ENCODE measurements at regions not wholly inside any gene's neighbourhood (a gene's known extent, or its start where the extent isn't known, plus 50 kb on each side); places are given as distances from the start of the nearest gene placed in this dataset.

- DNase-seq, result no peak
- 91% methylated on average over 2 of the region's 2 CpGs for WGBS
- ATAC-seq, result no peak
- H3K4me1 ChIP-seq (ENCODE audit: control insufficient read depth, insufficient read depth, low read length), result no peaks in the 10 kb centered on the region
- intact Hi-C loops (cut with DNase I), result no loop called here
- no peak overlapping the region for H3K27ac ChIP-seq (ENCODE audit: low read length)
- H3K9me3 ChIP-seq (ENCODE audit: control insufficient read depth, low read length), result no peaks in the 10 kb centered on the region
- no peak overlapping the region for H3K4me3 ChIP-seq (ENCODE audit: low read length)
- no peaks in the 10 kb centered on the region for H3K27me3 ChIP-seq (ENCODE audit: control insufficient read depth, insufficient read depth)
Measured at GRCh38 chr7:131274986-131275385, 52.7 kb upstream of the MKLN1 start.

GRCh38 chr7:131276190-131276589, 51.5 kb upstream of the MKLN1 start:
- intact Hi-C loops (cut with DNase I), result no loop called here
- no peak for DNase-seq
- Histone ChIP-seq H3K4me3 (ENCODE audit: low read length) (no peak overlapping the region), H3K9me3 (ENCODE audit: control insufficient read depth, low read length) (no peaks in the 10 kb centered on the region), H3K27ac (ENCODE audit: low read length) (no peak overlapping the region), H3K4me1 (ENCODE audit: control insufficient read depth, insufficient read depth, low read length) (no peaks in the 10 kb centered on the region), H3K27me3 (ENCODE audit: control insufficient read depth, insufficient read depth) (no peaks in the 10 kb centered on the region)
- WGBS, result 88% methylated on average over 5 of the region's 5 CpGs
- ATAC-seq, result no peak

GRCh38 chr7:131276748-131277147, 50.9 kb upstream of the MKLN1 start:
- DNase-seq (no peak), ATAC-seq (no peak)
- H3K27ac ChIP-seq (ENCODE audit: low read length), result no peak overlapping the region
- no peaks in the 10 kb centered on the region for H3K27me3 ChIP-seq (ENCODE audit: control insufficient read depth, insufficient read depth)
- H3K4me1 ChIP-seq (ENCODE audit: control insufficient read depth, insufficient read depth, low read length), result no peaks in the 10 kb centered on the region
- no peak overlapping the region for H3K4me3 ChIP-seq (ENCODE audit: low read length)
- intact Hi-C loops (cut with DNase I), result no loop called here
- H3K9me3 ChIP-seq (ENCODE audit: control insufficient read depth, low read length), result no peaks in the 10 kb centered on the region
- 55% methylated on average over 2 of the region's 2 CpGs for WGBS

Small RNAs in the stretch of these regions (microRNA-seq; reads per million reads assigned to microRNA genes)
- 6,659 to 9,884 reads per million in 2 donors for gene MIR29A
